K562 (cell line): ENCODE measurements at regions not wholly inside any gene's neighbourhood (a gene's known extent, or its start where the extent isn't known, plus 50 kb on each side); places are given as distances from the start of the nearest gene placed in this dataset.

ENCODE experiments used
- ATF6 ChIP-seq: sonication (generic); formaldehyde crosslinking; IDR thresholded peaks from 2 replicates; pipeline ENCODE4 v1.4.0; 2020; ENCODE audit warnings: mild to moderate bottlenecking, missing genetic modification reagents
- FOXA3 ChIP-seq, 2 experiments: fragments of 450-650 bp in 1 of 2; sonication (generic) in 1 of 2; formaldehyde crosslinking; IDR thresholded peaks in 1 of 2; conservative IDR thresholded peaks in 1 of 2; 2 replicates each; pipeline versions ENCODE4 v1.4.0 to v1.8.0; 2020 to 2022; ENCODE audit warnings: mild to moderate bottlenecking in 2 of 2, missing genetic modification reagents in 1 of 2
- LEF1 ChIP-seq: fragments of 450-650 bp; IDR thresholded peaks from 2 replicates; pipeline ENCODE4 v1.6.1; 2016; ENCODE audit warnings: mild to moderate bottlenecking
- MAFF ChIP-seq: IDR thresholded peaks from 2 replicates; pipeline ENCODE4 v1.6.1; 2012; ENCODE audit warnings: low read length, improper control_type of control experiment
- NCOA2 ChIP-seq, 2 experiments: fragments of 450-650 bp; IDR thresholded peaks; 2 replicates each; pipeline ENCODE4 v1.6.1; 2018; ENCODE audit warnings: mild to moderate bottlenecking in 2 of 2, moderate library complexity in 1 of 2; ENCODE audit not compliant: partially characterized antibody in 2 of 2
- RBBP5 ChIP-seq: fragments of 200-600 bp; sonication (generic); IDR thresholded peaks from 2 replicates; pipeline ENCODE4 v1.6.1; 2012; ENCODE audit warnings: borderline replicate concordance, mild to moderate bottlenecking, low read length, control low read depth, inconsistent platforms; ENCODE audit not compliant: insufficient read depth, poor library complexity, severe bottlenecking
- SMC3 ChIP-seq: conservative IDR thresholded peaks from 2 replicates; pipeline ENCODE4 v1.6.1; 2011; ENCODE audit warnings: low read depth, low read length, improper control_type of control experiment; ENCODE audit not compliant: insufficient read depth
- ZBTB17 ChIP-seq: fragments of 450-650 bp; formaldehyde crosslinking; IDR thresholded peaks from 2 replicates; pipeline ENCODE4 v1.4.0; 2020; ENCODE audit warnings: mild to moderate bottlenecking
- ZBTB5 ChIP-seq: fragments of 450-650 bp; IDR thresholded peaks from 2 replicates; pipeline ENCODE4 v1.6.1; 2017; ENCODE audit warnings: antibody characterized with exemption
- ZNF431 ChIP-seq: sonication (generic); formaldehyde crosslinking; IDR thresholded peaks from 2 replicates; pipeline ENCODE4 v1.8.0; 2022; ENCODE audit warnings: mild to moderate bottlenecking, missing genetic modification reagents

GRCh38 chr2:235232449-235233433, 261.1 kb upstream of the AGAP1 start:
- TF ChIP-seq FOXA3 (CRISPR knock-in tag; conservative IDR thresholded peaks at IDR 0.05 in 1 of 2, IDR thresholded peaks at IDR 0.05 in 1 of 2) (no peak), ZNF431 (CRISPR knock-in tag) (no peak), LEF1 (no peak), RBBP5 (no peak), MAFF (no peak), ATF6 (CRISPR knock-in tag) (no peak), NCOA2 (IDR thresholded peaks at IDR 0.05; ENCODE audit: partially characterized antibody in 2 of 2) (no peak), ZBTB17 (CRISPR knock-in tag) (no peak), SMC3 (no peak), ZBTB5 (no peak)
